ENCODE measurements at regions not wholly inside any gene's neighbourhood (a gene's known extent, or its start where the extent isn't known, plus 50 kb on each side); places are given as distances from the start of the nearest gene placed in this dataset.

GRCh38 chr5:119828541-119828940 lies 199.2 kb downstream of the FAM170A start:
- no peaks in the 10 kb centered on the region for H3K9me3 ChIP-seq
- no peaks in the 10 kb centered on the region for H3K36me3 ChIP-seq
- H3K4me1 ChIP-seq (replicated peaks): no peaks in the 10 kb centered on the region
- intact Hi-C loops (cut with DNase I): no loop called here
- no peak overlapping the region for H3K27ac ChIP-seq
- 38% methylated on average over 3 of the region's 3 CpGs for WGBS
- no peak for TF ChIP-seq POLR2A (IDR thresholded peaks at IDR 0.05)
- TF ChIP-seq POLR2AphosphoS5 (IDR thresholded peaks at IDR 0.05): no peak
- TF ChIP-seq CTCF (IDR thresholded peaks at IDR 0.05): no peak
- DNase-seq (ENCODE audit: low spot score): no peak
- no peak overlapping the region for H3K4me3 ChIP-seq
- H3K27me3 ChIP-seq (replicated peaks; ENCODE audit: insufficient read depth): no peaks in the 10 kb centered on the region

- intact Hi-C loops (cut with DNase I): no loop called here
These were observed 200.0 kb downstream of the FAM170A start for GRCh38 chr5:119829341-119829740.

GRCh38 chr5:119833176-119833575 lies 203.8 kb downstream of the FAM170A start:
- DNase-seq (ENCODE audit: low spot score): no peak
- H3K36me3 ChIP-seq: no peaks in the 10 kb centered on the region
- H3K4me1 ChIP-seq (replicated peaks): no peaks in the 10 kb centered on the region
- intact Hi-C loops (cut with DNase I): no loop called here
- no peak overlapping the region for H3K27ac ChIP-seq
- H3K9me3 ChIP-seq: no peaks in the 10 kb centered on the region
- H3K4me3 ChIP-seq: no peak overlapping the region
- WGBS: 20% methylated on average over 4 of the region's 4 CpGs
- no peak for TF ChIP-seq POLR2AphosphoS5 (IDR thresholded peaks at IDR 0.05)
- TF ChIP-seq POLR2A (IDR thresholded peaks at IDR 0.05): no peak
- TF ChIP-seq CTCF (IDR thresholded peaks at IDR 0.05): no peak
- no peaks in the 10 kb centered on the region for H3K27me3 ChIP-seq (replicated peaks; ENCODE audit: insufficient read depth)

More at GRCh38 chr5:119829341-119829740, 200.0 kb downstream of the FAM170A start:
- Histone ChIP-seq H3K36me3 (no peaks in the 10 kb centered on the region), H3K27ac (no peak overlapping the region), H3K4me3 (no peak overlapping the region), H3K4me1 (replicated peaks) (no peaks in the 10 kb centered on the region), H3K27me3 (replicated peaks; ENCODE audit: insufficient read depth) (no peaks in the 10 kb centered on the region), H3K9me3 (no peaks in the 10 kb centered on the region)
- no peak for DNase-seq (ENCODE audit: low spot score)
- TF ChIP-seq POLR2AphosphoS5 (IDR thresholded peaks at IDR 0.05) (no peak), POLR2A (IDR thresholded peaks at IDR 0.05) (no peak)

GRCh38 chr5:119840175-119840574 lies 210.8 kb downstream of the FAM170A start:
- Histone ChIP-seq H3K4me3 (no peak overlapping the region), H3K27me3 (replicated peaks; ENCODE audit: insufficient read depth) (no peaks in the 10 kb centered on the region), H3K4me1 (replicated peaks) (no peaks in the 10 kb centered on the region), H3K36me3 (no peaks in the 10 kb centered on the region), H3K27ac (no peak overlapping the region), H3K9me3 (no peaks in the 10 kb centered on the region)
- intact Hi-C loops (cut with DNase I): no loop called here
- no peak for TF ChIP-seq POLR2A (IDR thresholded peaks at IDR 0.05)
- no peak for TF ChIP-seq POLR2AphosphoS5 (IDR thresholded peaks at IDR 0.05)
- TF ChIP-seq CTCF (IDR thresholded peaks at IDR 0.05): no peak
- DNase-seq (ENCODE audit: low spot score): no peak

GRCh38 chr5:119852140-119852539 lies 222.8 kb downstream of the FAM170A start:
- intact Hi-C loops (cut with DNase I): no loop called here
- Histone ChIP-seq H3K4me3 (no peak overlapping the region), H3K9me3 (no peaks in the 10 kb centered on the region), H3K27me3 (replicated peaks; ENCODE audit: insufficient read depth) (no peaks in the 10 kb centered on the region), H3K36me3 (no peaks in the 10 kb centered on the region), H3K4me1 (replicated peaks) (no peaks in the 10 kb centered on the region), H3K27ac (no peak overlapping the region)
- 61% methylated on average over 2 of the region's 2 CpGs for WGBS
- DNase-seq (ENCODE audit: low spot score): no peak
- TF ChIP-seq POLR2AphosphoS5 (IDR thresholded peaks at IDR 0.05) (no peak), POLR2A (IDR thresholded peaks at IDR 0.05) (no peak), CTCF (IDR thresholded peaks at IDR 0.05) (no peak)
